Activated CD4-positive, alpha-beta T cell treated with anti-CD3 and anti-CD28 coated beads for 48 hours (primary cell): ENCODE measurements at regions not wholly inside any gene's neighbourhood (a gene's known extent, or its start where the extent isn't known, plus 50 kb on each side); places are given as distances from the start of the nearest gene placed in this dataset.
"Not testable (repeated sequence)": the region's sequence is repeated elsewhere in the genome, so short reads cannot be mapped to it uniquely, and the experiment has no call there.

ENCODE experiments used
- DNase-seq: peaks from one replicate; pipeline ENCODE4 v3.0.0-alpha.2; 2020

- no peak for DNase-seq
Measured at GRCh38 chr11:81237139-81237538, 1496.5 kb downstream of the FAM181B start.

- DNase-seq: not testable (repeated sequence)
Measured at GRCh38 chr11:81227409-81227808, 1506.3 kb downstream of the FAM181B start.

- no peak for DNase-seq
Measured at GRCh38 chr11:81224396-81224795, 1509.3 kb downstream of the FAM181B start.

- DNase-seq: no peak
Measured at GRCh38 chr11:81222491-81222890, 1511.2 kb downstream of the FAM181B start.

GRCh38 chr11:81220146-81220895, 1513.3 kb downstream of the FAM181B start:
- DNase-seq: no peak

GRCh38 chr11:81219661-81220060, 1514.0 kb downstream of the FAM181B start:
- no peak for DNase-seq

- no peak for DNase-seq
Measured at GRCh38 chr11:81218440-81218839, 1515.2 kb downstream of the FAM181B start.

- no peak for DNase-seq
Measured at GRCh38 chr11:81211050-81211449, 1522.6 kb downstream of the FAM181B start.

GRCh38 chr11:81207421-81208054, 1526.1 kb downstream of the FAM181B start:
- no peak for DNase-seq

GRCh38 chr11:81203876-81204275, 1529.8 kb downstream of the FAM181B start:
- no peak for DNase-seq

GRCh38 chr11:81197396-81197795, 1536.3 kb downstream of the FAM181B start:
- DNase-seq: no peak

- DNase-seq: no peak
Measured at GRCh38 chr11:81192516-81192915, 1541.1 kb downstream of the FAM181B start.

- no peak for DNase-seq
Measured at GRCh38 chr11:81190546-81190945, 1543.1 kb downstream of the FAM181B start.

GRCh38 chr11:81187033-81187432, 1546.6 kb downstream of the FAM181B start:
- not testable (repeated sequence) for DNase-seq

- no peak for DNase-seq
Measured at GRCh38 chr11:81174646-81175330, 1558.9 kb downstream of the FAM181B start.

- DNase-seq: no peak
Measured at GRCh38 chr11:81165164-81165563, 1568.5 kb downstream of the FAM181B start.

GRCh38 chr11:81159900-81160299, 1573.8 kb downstream of the FAM181B start:
- DNase-seq: no peak

GRCh38 chr11:81135570-81135969, 1598.1 kb downstream of the FAM181B start:
- no peak for DNase-seq

GRCh38 chr11:81129618-81130017, 1604.0 kb downstream of the FAM181B start:
- no peak for DNase-seq

- no peak for DNase-seq
Measured at GRCh38 chr11:81112718-81113117, 1620.9 kb downstream of the FAM181B start.

- DNase-seq: no peak
Measured at GRCh38 chr11:81104051-81104450, 1629.6 kb downstream of the FAM181B start.

- no peak for DNase-seq
Measured at GRCh38 chr11:81098471-81098870, 1635.2 kb downstream of the FAM181B start.

- DNase-seq: no peak
Measured at GRCh38 chr11:81092522-81092921, 1641.1 kb downstream of the FAM181B start.

- DNase-seq: no peak
Measured at GRCh38 chr11:81089242-81089641, 1644.4 kb downstream of the FAM181B start.
